GM23338 (cell line): ENCODE measurements at regions not wholly inside any gene's neighbourhood (a gene's known extent, or its start where the extent isn't known, plus 50 kb on each side); places are given as distances from the start of the nearest gene placed in this dataset.

Experiments used
- NANOG ChIP-seq: IDR thresholded peaks from 2 replicates; pipeline ENCODE4 v1.6.1; 2016; ENCODE audit warnings: antibody characterized with exemption, borderline replicate concordance
- TF ChIP-seq, protein P1 (sequence below), 2 experiments: fragments of 200-600 bp in 1 of 2; sonication (generic) in 1 of 2; conservative IDR thresholded peaks; 2 replicates each; pipeline versions ENCODE4 v1.5.1 to v1.6.1; 2016 to 2017; ENCODE audit warnings: antibody characterized with exemption in 2 of 2, low read depth in 2 of 2, mild to moderate bottlenecking in 2 of 2, moderate library complexity in 1 of 2
- TF ChIP-seq, protein P2 (sequence below): IDR thresholded peaks from 2 replicates; pipeline ENCODE4 v1.6.1; 2016; ENCODE audit warnings: antibody characterized with exemption

GRCh38 chr1:115140442-115141144 lies 51.3 kb upstream of the TSPAN2 start:
- TF ChIP-seq NANOG = no peak
- TF ChIP-seq, protein P1, sequence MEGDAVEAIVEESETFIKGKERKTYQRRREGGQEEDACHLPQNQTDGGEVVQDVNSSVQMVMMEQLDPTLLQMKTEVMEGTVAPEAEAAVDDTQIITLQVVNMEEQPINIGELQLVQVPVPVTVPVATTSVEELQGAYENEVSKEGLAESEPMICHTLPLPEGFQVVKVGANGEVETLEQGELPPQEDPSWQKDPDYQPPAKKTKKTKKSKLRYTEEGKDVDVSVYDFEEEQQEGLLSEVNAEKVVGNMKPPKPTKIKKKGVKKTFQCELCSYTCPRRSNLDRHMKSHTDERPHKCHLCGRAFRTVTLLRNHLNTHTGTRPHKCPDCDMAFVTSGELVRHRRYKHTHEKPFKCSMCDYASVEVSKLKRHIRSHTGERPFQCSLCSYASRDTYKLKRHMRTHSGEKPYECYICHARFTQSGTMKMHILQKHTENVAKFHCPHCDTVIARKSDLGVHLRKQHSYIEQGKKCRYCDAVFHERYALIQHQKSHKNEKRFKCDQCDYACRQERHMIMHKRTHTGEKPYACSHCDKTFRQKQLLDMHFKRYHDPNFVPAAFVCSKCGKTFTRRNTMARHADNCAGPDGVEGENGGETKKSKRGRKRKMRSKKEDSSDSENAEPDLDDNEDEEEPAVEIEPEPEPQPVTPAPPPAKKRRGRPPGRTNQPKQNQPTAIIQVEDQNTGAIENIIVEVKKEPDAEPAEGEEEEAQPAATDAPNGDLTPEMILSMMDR (conservative IDR thresholded peaks at IDR 0.05; ENCODE audit: low read depth in 2 of 2) = no peak
- TF ChIP-seq, protein P2, sequence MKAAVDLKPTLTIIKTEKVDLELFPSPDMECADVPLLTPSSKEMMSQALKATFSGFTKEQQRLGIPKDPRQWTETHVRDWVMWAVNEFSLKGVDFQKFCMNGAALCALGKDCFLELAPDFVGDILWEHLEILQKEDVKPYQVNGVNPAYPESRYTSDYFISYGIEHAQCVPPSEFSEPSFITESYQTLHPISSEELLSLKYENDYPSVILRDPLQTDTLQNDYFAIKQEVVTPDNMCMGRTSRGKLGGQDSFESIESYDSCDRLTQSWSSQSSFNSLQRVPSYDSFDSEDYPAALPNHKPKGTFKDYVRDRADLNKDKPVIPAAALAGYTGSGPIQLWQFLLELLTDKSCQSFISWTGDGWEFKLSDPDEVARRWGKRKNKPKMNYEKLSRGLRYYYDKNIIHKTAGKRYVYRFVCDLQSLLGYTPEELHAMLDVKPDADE = no peak
